D721Med (cell line): ENCODE measurements at regions not wholly inside any gene's neighbourhood (a gene's known extent, or its start where the extent isn't known, plus 50 kb on each side); places are given as distances from the start of the nearest gene placed in this dataset.

Source experiments
- DNase-seq: peaks from one replicate; pipeline ENCODE4 v3.0.0; 2011; ENCODE audit warnings: low spot score; ENCODE audit not compliant: insufficient read length
- FAIRE-seq: peaks from 2 replicates; lab custom pipeline; 2011; peaks lifted over from hg19 to GRCh38; lab: Jason Lieb, UNC
- CTCF ChIP-seq: IDR thresholded peaks from 2 replicates; pipeline ENCODE4 v1.5.1; 2012; ENCODE audit warnings: mild to moderate bottlenecking, control low read depth; ENCODE audit not compliant: insufficient read depth; ENCODE audit errors: missing control alignments

- no peak for TF ChIP-seq CTCF
- FAIRE-seq (no peak), DNase-seq (no peak)
Observed at GRCh38 chr10:9656386-9656785, 1361.3 kb upstream of the CELF2 start.

- no peak for TF ChIP-seq CTCF
- FAIRE-seq, result no peak
- no peak for DNase-seq
Observed at GRCh38 chr10:9656996-9657395, 1360.7 kb upstream of the CELF2 start.

DNA sequence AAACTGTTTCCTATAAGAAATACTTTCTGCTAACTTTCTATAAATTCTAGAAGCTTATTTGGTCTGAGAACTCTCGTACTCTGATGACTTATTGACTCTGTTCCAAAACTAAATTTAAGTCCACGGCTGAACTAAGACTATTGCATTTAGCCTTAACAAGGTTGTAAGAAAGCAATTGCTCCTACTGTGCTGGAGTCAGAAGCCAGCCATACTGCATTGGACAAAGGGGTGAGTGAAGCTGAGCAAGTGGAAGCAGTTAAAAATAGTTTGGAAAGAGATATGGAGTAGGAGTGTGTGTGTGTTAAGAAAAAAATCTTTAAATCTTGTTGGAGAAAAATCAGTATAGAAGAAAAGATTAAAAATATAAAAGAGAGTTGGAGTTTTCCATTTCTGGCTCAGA is 1360.1 kb upstream of the CELF2 start:
- TF ChIP-seq CTCF, result no peak
- FAIRE-seq (no peak), DNase-seq (no peak)

DNA sequence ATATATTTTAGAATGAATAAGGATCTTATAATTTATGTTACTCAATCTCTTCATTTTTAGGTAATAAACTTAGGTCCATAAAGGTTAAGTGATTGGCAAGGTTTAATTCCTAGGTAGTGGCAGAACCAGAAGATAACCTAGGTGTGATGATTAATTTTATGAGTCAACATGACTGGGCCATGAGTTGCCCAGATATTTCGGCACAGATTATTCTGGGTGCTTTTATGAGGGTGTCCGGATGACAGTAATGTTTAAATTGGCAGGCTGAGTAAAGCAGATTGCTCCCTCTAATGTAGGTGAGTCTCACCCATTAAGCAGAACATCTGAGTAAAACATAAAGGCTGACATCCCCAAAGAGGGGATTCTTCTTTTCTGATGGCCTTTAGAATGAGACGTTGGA is 1349.3 kb upstream of the CELF2 start:
- DNase-seq, result no peak
- TF ChIP-seq CTCF, result no peak
- FAIRE-seq, result no peak

DNA sequence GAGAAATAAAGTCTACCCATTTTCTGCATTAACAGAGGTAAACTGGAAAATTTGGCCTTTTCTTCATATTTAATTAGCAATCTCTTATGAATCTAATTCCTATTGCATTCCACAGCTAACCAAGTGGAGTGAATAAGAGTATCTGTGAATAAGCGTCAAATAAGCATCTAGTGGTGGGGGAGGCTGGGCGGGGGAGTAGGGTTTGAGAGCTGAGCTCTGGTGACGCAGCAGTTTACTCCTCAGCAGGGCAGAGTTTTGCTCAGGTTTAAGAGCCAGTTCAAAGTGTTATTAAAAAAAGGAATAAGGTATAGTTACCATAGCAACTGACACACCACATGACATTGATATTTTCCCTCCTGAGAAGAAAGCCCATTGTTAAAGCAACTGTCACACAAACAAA is 1346.8 kb upstream of the CELF2 start:
- FAIRE-seq, result no peak
- no peak for TF ChIP-seq CTCF
- DNase-seq, result no peak

GRCh38 chr10:9681655-9682054 is 1336.0 kb upstream of the CELF2 start:
- no peak for TF ChIP-seq CTCF
- FAIRE-seq (no peak), DNase-seq (no peak)

GRCh38 chr10:9682802-9683201 is 1334.9 kb upstream of the CELF2 start:
- no peak for TF ChIP-seq CTCF
- no peak for DNase-seq
- FAIRE-seq, result no peak
